BJ (cell line): ENCODE measurements at regions not wholly inside any gene's neighbourhood (a gene's known extent, or its start where the extent isn't known, plus 50 kb on each side); places are given as distances from the start of the nearest gene placed in this dataset.

Source experiments
- CTCF ChIA-PET: fragments of 350-600 bp; formaldehyde crosslinking; extraction: SDS; loops from one replicate; lab custom pipeline; 2021; ENCODE audit warnings: antibody characterized with exemption, inconsistent platforms; lab: Yijun Ruan, JAX
- POLR2A ChIA-PET: fragments of 300-600 bp; sonication (Branson Sonifier 250); formaldehyde crosslinking; extraction: SDS; loops from one replicate; lab custom pipeline; 2021; ENCODE audit warnings: antibody characterized with exemption; lab: Charles Lee
- DNase-seq: peaks from one replicate; pipeline ENCODE4 v3.0.0-alpha.2; 2011; ENCODE audit warnings: low read depth
- H3K27me3 ChIP-seq: 2 replicates; pipeline ENCODE4 v1.6.0; 2011; ENCODE audit warnings: low read length; ENCODE audit not compliant: control insufficient read depth, insufficient read depth
- H3K36me3 ChIP-seq: 2 replicates; pipeline ENCODE4 v1.5.1; 2011; ENCODE audit warnings: low read length; ENCODE audit not compliant: control insufficient read depth, insufficient read depth
- H3K4me3 ChIP-seq: 2 replicates; pipeline ENCODE4 v1.5.1; 2011; ENCODE audit warnings: low read depth, mild to moderate bottlenecking, control low read depth, low read length
- CTCF ChIP-seq: IDR thresholded peaks from 2 replicates; pipeline ENCODE4 v1.5.1; 2011; ENCODE audit warnings: low read depth, mild to moderate bottlenecking, control low read depth, inconsistent platforms, low read length, moderate library complexity; ENCODE audit not compliant: insufficient read depth

- POLR2A ChIA-PET: no interaction called here
- H3K36me3 ChIP-seq: no peaks in the 10 kb centered on the region
- DNase-seq: no peak
- no peak for TF ChIP-seq CTCF
- H3K4me3 ChIP-seq: no peak overlapping the region
- H3K27me3 ChIP-seq: peaks cover 2% of the 10 kb centered on the region; the same call in 1 of the 2 replicates
- CTCF ChIA-PET: no interaction called here
Measured at GRCh38 chr7:131882321-131882720, 325.9 kb upstream of the PODXL start.

- CTCF ChIA-PET: interaction anchor here (0.9 kb wide), 1 partner anchor 20 kb away, joined by 5 read pairs; no protein-coding TSS in a partner anchor
- no peak for TF ChIP-seq CTCF
- H3K4me3 ChIP-seq: no peak overlapping the region
- no peak for DNase-seq
- H3K36me3 ChIP-seq: no peaks in the 10 kb centered on the region
- H3K27me3 ChIP-seq: peaks cover 2% of the 10 kb centered on the region; the same call in 1 of the 2 replicates
- POLR2A ChIA-PET: no interaction called here
Measured at GRCh38 chr7:131880078-131880477, 323.6 kb upstream of the PODXL start.

GRCh38 chr7:131879424-131879823 is 323.0 kb upstream of the PODXL start:
- POLR2A ChIA-PET: no interaction called here
- Histone ChIP-seq H3K36me3 (no peaks in the 10 kb centered on the region), H3K27me3 (peaks cover 2% of the 10 kb centered on the region; the same call in 1 of the 2 replicates), H3K4me3 (no peak overlapping the region)
- CTCF ChIA-PET: interaction anchor here (1.6 kb wide), 1 partner anchor 20 kb away, joined by 6 read pairs; no protein-coding TSS in a partner anchor
- TF ChIP-seq CTCF: no peak
- DNase-seq: no peak

GRCh38 chr7:131878777-131879176 is 322.3 kb upstream of the PODXL start:
- H3K27me3 ChIP-seq: peaks cover 2% of the 10 kb centered on the region; the same call in 1 of the 2 replicates
- no peak for TF ChIP-seq CTCF
- no peak for DNase-seq
- H3K36me3 ChIP-seq: no peaks in the 10 kb centered on the region
- ChIA-PET POLR2A (no interaction called here), CTCF (interaction anchor here (1.6 kb wide), 1 partner anchor 19 kb away, joined by 6 read pairs; no protein-coding TSS in a partner anchor)
- H3K4me3 ChIP-seq: no peak overlapping the region

GRCh38 chr7:131873581-131873980 is 317.2 kb upstream of the PODXL start:
- no peak for DNase-seq
- ChIA-PET POLR2A (no interaction called here), CTCF (interaction anchor here (2.0 kb wide), 1 partner anchor 15 kb away, joined by 7 read pairs; no protein-coding TSS in a partner anchor)
- Histone ChIP-seq H3K4me3 (no peak overlapping the region), H3K27me3 (peaks cover 2% of the 10 kb centered on the region; the same call in 1 of the 2 replicates), H3K36me3 (no peaks in the 10 kb centered on the region)
- no peak for TF ChIP-seq CTCF
